Neural progenitor cell (in vitro differentiated cells): ENCODE measurements at regions not wholly inside any gene's neighbourhood (a gene's known extent, or its start where the extent isn't known, plus 50 kb on each side); places are given as distances from the start of the nearest gene placed in this dataset.
A peak's percentile ranks its signal among the peaks of the same experiment; 100 is the strongest.

Source experiments
- DNase-seq: peaks from one replicate; pipeline ENCODE4 v3.0.0-alpha.2; 2016; ENCODE audit warnings: low spot score
- H2AFZ ChIP-seq: fragments of 200-600 bp; sonication (generic); replicated peaks from 2 replicates; pipeline ENCODE4 v1.6.1; 2016; ENCODE audit warnings: antibody characterized with exemption
- H3F3A ChIP-seq: fragments of 200-600 bp; sonication (generic); 2 replicates; pipeline ENCODE4 v1.6.1; 2016; ENCODE audit warnings: antibody characterized with exemption, low read depth
- H3K27ac ChIP-seq: fragments of 200-600 bp; sonication (generic); 2 replicates; pipeline ENCODE4 v1.5.1; 2016; ENCODE audit warnings: mild to moderate bottlenecking
- H3K27me3 ChIP-seq: fragments of 200-600 bp; sonication (generic); 2 replicates; pipeline ENCODE4 v1.6.1; 2016; ENCODE audit warnings: mild to moderate bottlenecking, moderate library complexity
- H3K36me3 ChIP-seq: fragments of 200-600 bp; sonication (generic); 2 replicates; pipeline ENCODE4 v1.5.1; 2016
- H3K4me1 ChIP-seq: fragments of 200-600 bp; sonication (generic); 2 replicates; pipeline ENCODE4 v1.6.1; 2016; ENCODE audit warnings: mixed run types
- H3K4me2 ChIP-seq: fragments of 200-600 bp; sonication (generic); 2 replicates; pipeline ENCODE4 v1.6.1; 2016
- H3K4me3 ChIP-seq: fragments of 200-600 bp; sonication (generic); 2 replicates; pipeline ENCODE4 v1.5.1; 2016
- H3K79me2 ChIP-seq: fragments of 200-600 bp; sonication (generic); 2 replicates; pipeline ENCODE4 v1.6.1; 2016; ENCODE audit warnings: low read depth
- H3K9ac ChIP-seq: fragments of 200-600 bp; sonication (generic); 2 replicates; pipeline ENCODE4 v1.6.1; 2016
- H3K9me3 ChIP-seq: fragments of 200-600 bp; sonication (generic); 2 replicates; pipeline ENCODE4 v1.5.1; 2016; ENCODE audit warnings: low read depth
- H4K20me1 ChIP-seq: fragments of 200-600 bp; sonication (generic); 2 replicates; pipeline ENCODE4 v1.6.1; 2016; ENCODE audit warnings: low read depth
- H3K27ac Mint-ChIP-seq: 3 replicates; pipeline ENCODE4 v1.8.0; 2021; ENCODE audit warnings: mixed read lengths
- H3K27me3 Mint-ChIP-seq: 2 replicates; pipeline ENCODE4 v1.8.0; 2022; ENCODE audit warnings: low read depth, mild to moderate bottlenecking, inconsistent platforms, moderate library complexity, mixed read lengths; ENCODE audit not compliant: insufficient read depth
- H3K36me3 Mint-ChIP-seq: 3 replicates; pipeline ENCODE4 v1.8.0; 2021; ENCODE audit warnings: mixed read lengths
- H3K4me1 Mint-ChIP-seq: 3 replicates; pipeline ENCODE4 v1.8.0; 2021; ENCODE audit warnings: mixed read lengths
- H3K4me3 Mint-ChIP-seq: 3 replicates; pipeline ENCODE4 v1.8.0; 2021; ENCODE audit warnings: mild to moderate bottlenecking, moderate library complexity, mixed read lengths
- H3K9me3 Mint-ChIP-seq: 3 replicates; pipeline ENCODE4 v1.8.0; 2020; ENCODE audit warnings: mixed read lengths
- CTCF ChIP-seq: fragments of 200-600 bp; sonication (generic); IDR thresholded peaks from 2 replicates; pipeline ENCODE4 v1.5.1; 2017; ENCODE audit warnings: antibody characterized with exemption, mild to moderate bottlenecking
- EZH2 ChIP-seq: fragments of 200-600 bp; sonication (generic); IDR thresholded peaks from 2 replicates; pipeline ENCODE4 v1.6.1; 2017; ENCODE audit warnings: antibody characterized with exemption, mild to moderate bottlenecking, moderate library complexity
- EZH2phosphoT487 ChIP-seq: fragments of 200-600 bp; sonication (generic); IDR thresholded peaks from 2 replicates; pipeline ENCODE4 v1.6.1; 2017; ENCODE audit warnings: antibody characterized with exemption

DNA sequence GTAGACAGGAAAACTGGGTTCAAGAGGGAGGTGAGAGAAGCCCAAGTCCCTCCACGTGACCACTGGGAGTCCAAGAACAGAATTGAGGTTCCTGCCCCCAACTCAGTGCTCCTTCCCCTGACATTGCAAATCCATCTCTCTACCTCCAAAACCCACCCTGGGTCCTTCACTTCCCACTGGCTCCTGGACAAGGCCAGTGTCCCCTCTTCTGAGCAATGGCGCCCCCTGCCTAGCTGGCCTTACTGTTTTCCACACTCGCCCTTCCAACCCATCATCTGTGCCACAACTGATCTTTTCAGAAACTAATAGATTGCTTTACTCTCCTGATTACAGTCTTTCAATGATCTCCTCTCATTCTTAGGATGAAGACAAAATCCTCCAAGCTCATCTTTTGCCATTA, 200.3 kb downstream of the ANKRD60 start:
- H3K36me3 ChIP-seq = no peaks in the 10 kb centered on the region
- H2AFZ ChIP-seq = no peak overlapping the region

DNA sequence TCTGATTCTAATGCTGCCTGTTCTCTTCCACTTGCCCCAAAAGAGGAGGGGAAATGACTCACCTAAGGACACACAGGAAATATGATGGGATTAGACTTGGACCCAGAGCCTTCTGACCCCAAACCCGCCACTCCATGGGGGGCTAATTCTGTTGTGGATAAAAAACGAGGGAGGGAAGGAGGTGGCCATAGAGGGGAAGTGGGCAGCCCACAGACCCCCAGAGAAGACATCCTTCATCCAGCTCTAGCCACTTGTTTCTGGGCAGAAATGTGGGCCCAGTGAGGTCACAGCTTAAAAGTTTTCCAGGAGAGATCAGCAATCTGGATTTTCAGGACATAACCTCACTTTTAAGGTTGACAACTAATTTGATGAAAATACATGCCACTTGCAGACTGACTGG, 202.1 kb downstream of the ANKRD60 start:
- H3K4me3 ChIP-seq = no peak overlapping the region
- H3F3A ChIP-seq = no peaks in the 10 kb centered on the region
- H3K9ac ChIP-seq = no peak overlapping the region
- no peak overlapping the region for H3K4me2 ChIP-seq
- H3K4me3 Mint-ChIP-seq = no peak overlapping the region
- no peaks in the 10 kb centered on the region for H3K36me3 Mint-ChIP-seq
- H3K27me3 Mint-ChIP-seq = peaks cover 3% of the 10 kb centered on the region
- no peak for DNase-seq
- no peaks in the 10 kb centered on the region for H3K27me3 ChIP-seq
- H3K4me1 Mint-ChIP-seq = peaks cover 4% of the 10 kb centered on the region
- no peak overlapping the region for H3K27ac ChIP-seq
- H3K27ac Mint-ChIP-seq = no peak overlapping the region
- H3K36me3 ChIP-seq = no peaks in the 10 kb centered on the region
- H3K79me2 ChIP-seq = no peaks in the 10 kb centered on the region
- H3K9me3 Mint-ChIP-seq = no peaks in the 10 kb centered on the region
- no peaks in the 10 kb centered on the region for H4K20me1 ChIP-seq
- H2AFZ ChIP-seq = no peak overlapping the region
- no peaks in the 10 kb centered on the region for H3K4me1 ChIP-seq
- no peaks in the 10 kb centered on the region for H3K9me3 ChIP-seq
- TF ChIP-seq EZH2phosphoT487 = no peak
- TF ChIP-seq EZH2 = no peak
- TF ChIP-seq CTCF = no peak

More for the DNA sequence above, 200.3 kb downstream of the ANKRD60 start:
- H3K27me3 Mint-ChIP-seq = peaks cover 3% of the 10 kb centered on the region
- no peak overlapping the region for H3K27ac ChIP-seq
- H3K4me3 Mint-ChIP-seq = no peak overlapping the region
- no peaks in the 10 kb centered on the region for H3F3A ChIP-seq
- no peak overlapping the region for H3K4me3 ChIP-seq
- H3K9ac ChIP-seq = no peak overlapping the region
- peaks cover 4% of the 10 kb centered on the region for H3K4me1 Mint-ChIP-seq
- no peaks in the 10 kb centered on the region for H4K20me1 ChIP-seq
- H3K79me2 ChIP-seq = no peaks in the 10 kb centered on the region
- H3K27ac Mint-ChIP-seq = no peak overlapping the region
- TF ChIP-seq CTCF (peak; percentile 62), EZH2 (no peak), EZH2phosphoT487 (no peak)
- H3K4me1 ChIP-seq = no peaks in the 10 kb centered on the region
- H3K4me2 ChIP-seq = no peak overlapping the region
- no peaks in the 10 kb centered on the region for H3K9me3 ChIP-seq
- no peaks in the 10 kb centered on the region for H3K9me3 Mint-ChIP-seq
- peak; percentile 63 for DNase-seq
- H3K36me3 Mint-ChIP-seq = no peaks in the 10 kb centered on the region
- no peaks in the 10 kb centered on the region for H3K27me3 ChIP-seq

DNA sequence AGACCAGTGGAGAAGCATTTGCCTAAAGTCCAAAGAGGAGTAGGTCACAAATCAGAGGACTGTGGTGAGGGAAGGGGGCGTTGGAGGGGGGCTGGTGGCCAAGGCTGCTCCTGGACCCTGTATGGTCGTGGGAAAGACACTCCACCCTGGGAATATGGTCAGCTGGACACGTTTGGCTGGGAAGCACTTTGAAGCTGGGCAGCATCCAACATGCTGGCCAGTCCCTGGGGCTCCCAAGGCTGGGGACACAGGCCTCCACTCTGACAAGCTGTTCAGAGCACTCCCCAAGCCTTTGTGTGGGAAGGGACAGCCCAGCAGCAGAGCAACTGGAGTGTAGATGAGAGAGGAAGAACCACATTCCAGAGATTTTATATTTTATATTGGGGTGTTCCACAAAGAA, 203.2 kb downstream of the ANKRD60 start:
- TF ChIP-seq EZH2 = no peak
- TF ChIP-seq CTCF = no peak
- no peak for TF ChIP-seq EZH2phosphoT487
- no peaks in the 10 kb centered on the region for H3K27me3 ChIP-seq
- Mint-ChIP-seq H3K4me3 (peak overlapping the region; percentile 18), H3K27ac (no peak overlapping the region), H3K36me3 (no peaks in the 10 kb centered on the region), H3K27me3 (peaks cover 3% of the 10 kb centered on the region), H3K9me3 (no peaks in the 10 kb centered on the region), H3K4me1 (peaks cover 4% of the 10 kb centered on the region)
- H3K79me2 ChIP-seq = no peaks in the 10 kb centered on the region
- no peaks in the 10 kb centered on the region for H3K9me3 ChIP-seq
- no peak overlapping the region for H2AFZ ChIP-seq
- H3K27ac ChIP-seq = no peak overlapping the region
- no peak overlapping the region for H3K4me2 ChIP-seq
- DNase-seq = no peak
- no peaks in the 10 kb centered on the region for H3K36me3 ChIP-seq
- H3F3A ChIP-seq = no peaks in the 10 kb centered on the region
- H3K4me1 ChIP-seq = no peaks in the 10 kb centered on the region
- H3K4me3 ChIP-seq = no peak overlapping the region
- no peaks in the 10 kb centered on the region for H4K20me1 ChIP-seq
- H3K9ac ChIP-seq = no peak overlapping the region
